Type B pancreatic cell (in vitro differentiated cells): ENCODE measurements at regions not wholly inside any gene's neighbourhood (a gene's known extent, or its start where the extent isn't known, plus 50 kb on each side); places are given as distances from the start of the nearest gene placed in this dataset.

ENCODE experiments used
- DNase-seq: peaks from one replicate; pipeline ENCODE4 v3.0.0; 2021; ENCODE audit warnings: mixed read lengths; ENCODE audit not compliant: unreplicated experiment; ENCODE audit errors: extremely low spot score
- H3K27ac Mint-ChIP-seq: 2 replicates; pipeline ENCODE4 v1.8.0; 2021; ENCODE audit warnings: mild to moderate bottlenecking, mixed read lengths
- H3K27me3 Mint-ChIP-seq: 2 replicates; pipeline ENCODE4 v1.8.0; 2021; ENCODE audit warnings: mixed read lengths
- H3K36me3 Mint-ChIP-seq: 2 replicates; pipeline ENCODE4 v1.8.0; 2021; ENCODE audit warnings: mixed read lengths
- H3K4me1 Mint-ChIP-seq: one replicate; pipeline ENCODE4 v1.8.0; 2021; ENCODE audit warnings: mixed read lengths; ENCODE audit not compliant: unreplicated experiment
- H3K4me3 Mint-ChIP-seq: 2 replicates; pipeline ENCODE4 v1.8.0; 2021; ENCODE audit warnings: mild to moderate bottlenecking, mixed read lengths
- H3K9me3 Mint-ChIP-seq: 2 replicates; pipeline ENCODE4 v1.8.0; 2021; ENCODE audit warnings: mixed read lengths
- CTCF ChIP-seq: fragments of 200-600 bp; sonication (generic); conservative IDR thresholded peaks from 2 replicates; pipeline ENCODE4 v1.5.0; 2021; ENCODE audit warnings: antibody characterized with exemption, mild to moderate bottlenecking

- Mint-ChIP-seq H3K9me3 (no peaks in the 10 kb centered on the region), H3K27me3 (peaks cover 63% of the 10 kb centered on the region), H3K36me3 (no peaks in the 10 kb centered on the region), H3K4me1 (peaks cover 20% of the 10 kb centered on the region), H3K27ac (no peak overlapping the region), H3K4me3 (no peak overlapping the region)
- no peak for TF ChIP-seq CTCF
- peak; percentile 56 for DNase-seq
These were observed 140.0 kb downstream of the BARX1 start for GRCh38 chr9:93815135-93815534.

- Mint-ChIP-seq H3K4me1 (peaks cover 20% of the 10 kb centered on the region), H3K9me3 (no peaks in the 10 kb centered on the region), H3K27ac (peak overlapping the region; percentile 64), H3K27me3 (peaks cover 55% of the 10 kb centered on the region), H3K36me3 (no peaks in the 10 kb centered on the region), H3K4me3 (peak overlapping the region; percentile 39)
- DNase-seq = peak; percentile 57
- peak; percentile 45 for TF ChIP-seq CTCF
These were observed 140.8 kb downstream of the BARX1 start for GRCh38 chr9:93814077-93814956.

- no peaks in the 10 kb centered on the region for H3K36me3 Mint-ChIP-seq
- TF ChIP-seq CTCF = no peak
- H3K4me1 Mint-ChIP-seq = peaks cover 20% of the 10 kb centered on the region
- peak overlapping the region; percentile 64 for H3K27ac Mint-ChIP-seq
- DNase-seq = no peak
- no peaks in the 10 kb centered on the region for H3K9me3 Mint-ChIP-seq
- peak overlapping the region; percentile 32 for H3K4me3 Mint-ChIP-seq
- H3K27me3 Mint-ChIP-seq = peaks cover 48% of the 10 kb centered on the region
These were observed 141.7 kb downstream of the BARX1 start for GRCh38 chr9:93813221-93814076.

- Mint-ChIP-seq H3K36me3 (no peaks in the 10 kb centered on the region), H3K27me3 (peaks cover 42% of the 10 kb centered on the region), H3K4me3 (no peak overlapping the region), H3K27ac (no peak overlapping the region), H3K9me3 (no peaks in the 10 kb centered on the region), H3K4me1 (peaks cover 25% of the 10 kb centered on the region)
- no peak for TF ChIP-seq CTCF
- DNase-seq = no peak
These were observed 142.8 kb downstream of the BARX1 start for GRCh38 chr9:93812410-93812668.

- Mint-ChIP-seq H3K9me3 (no peaks in the 10 kb centered on the region), H3K36me3 (no peaks in the 10 kb centered on the region), H3K27me3 (peaks cover 21% of the 10 kb centered on the region), H3K27ac (no peak overlapping the region), H3K4me1 (peaks cover 25% of the 10 kb centered on the region), H3K4me3 (no peak overlapping the region)
- TF ChIP-seq CTCF = no peak
- peak; percentile 69 for DNase-seq
These were observed 144.9 kb downstream of the BARX1 start for GRCh38 chr9:93810028-93810971.
